OCI-LY7 (cell line): ENCODE measurements at regions not wholly inside any gene's neighbourhood (a gene's known extent, or its start where the extent isn't known, plus 50 kb on each side); places are given as distances from the start of the nearest gene placed in this dataset.

Source experiments
- CTCF ChIP-seq: fragments of 200-600 bp; sonication (generic); conservative IDR thresholded peaks from 2 replicates; pipeline ENCODE4 v1.5.1; 2014; ENCODE audit warnings: mild to moderate bottlenecking, antibody characterized with exemption, low read length, moderate library complexity, mixed read lengths
- EZH2phosphoT487 ChIP-seq: fragments of 200-600 bp; sonication (generic); IDR thresholded peaks from 2 replicates; pipeline ENCODE4 v1.6.1; 2018; ENCODE audit warnings: low read depth, borderline replicate concordance, mild to moderate bottlenecking, mixed run types, antibody characterized with exemption, low read length, moderate library complexity, mixed read lengths

GRCh38 chr1:59215766-59216291 is 81.1 kb upstream of the FGGY start:
- TF ChIP-seq CTCF (no peak), EZH2phosphoT487 (no peak)
